Stimulated activated naive CD4-positive, alpha-beta T cell (primary cell): ENCODE measurements at regions not wholly inside any gene's neighbourhood (a gene's known extent, or its start where the extent isn't known, plus 50 kb on each side); places are given as distances from the start of the nearest gene placed in this dataset.

ENCODE experiments used
- DNase-seq, 6 experiments: peaks; one replicate each; lab custom pipeline; 2025; lab: John Stamatoyannopoulos, UW

- no peak for DNase-seq
These were observed 438.4 kb downstream of the ADRA2A start for GRCh38 chr10:111515264-111515663.

- no peak for DNase-seq
These were observed 438.9 kb downstream of the ADRA2A start for GRCh38 chr10:111515706-111516105.

GRCh38 chr10:111516144-111516543 is 439.3 kb downstream of the ADRA2A start:
- no peak for DNase-seq

- DNase-seq, result no peak
These were observed 445.3 kb downstream of the ADRA2A start for GRCh38 chr10:111522141-111522540.

GRCh38 chr10:111522551-111522950 is 445.7 kb downstream of the ADRA2A start:
- DNase-seq, result no peak

GRCh38 chr10:111523016-111523415 is 446.2 kb downstream of the ADRA2A start:
- DNase-seq, result no peak

- DNase-seq, result no peak
These were observed 447.3 kb downstream of the ADRA2A start for GRCh38 chr10:111524134-111524533.

- no peak for DNase-seq
These were observed 448.9 kb downstream of the ADRA2A start for GRCh38 chr10:111525696-111526095.

- no peak for DNase-seq
These were observed 454.9 kb downstream of the ADRA2A start for GRCh38 chr10:111531690-111532089.

- no peak for DNase-seq
These were observed 455.3 kb downstream of the ADRA2A start for GRCh38 chr10:111532139-111532538.

- no peak for DNase-seq
These were observed 462.4 kb downstream of the ADRA2A start for GRCh38 chr10:111539246-111539645.

GRCh38 chr10:111543854-111544253 is 467.0 kb downstream of the ADRA2A start:
- DNase-seq, result no peak

- no peak for DNase-seq
These were observed 469.2 kb downstream of the ADRA2A start for GRCh38 chr10:111545861-111546605.

- no peak for DNase-seq
These were observed 471.4 kb downstream of the ADRA2A start for GRCh38 chr10:111548084-111548726.

- DNase-seq, result no peak
These were observed 474.2 kb downstream of the ADRA2A start for GRCh38 chr10:111551001-111551400.

- DNase-seq, result no peak
These were observed 479.8 kb downstream of the ADRA2A start for GRCh38 chr10:111556666-111557065.

- no peak for DNase-seq
These were observed 481.4 kb downstream of the ADRA2A start for GRCh38 chr10:111558211-111558610.

GRCh38 chr10:111560027-111560426 is 483.2 kb downstream of the ADRA2A start:
- DNase-seq, result no peak

GRCh38 chr10:111561124-111561523 is 484.3 kb downstream of the ADRA2A start:
- DNase-seq, result no peak

- DNase-seq, result no peak
These were observed 488.7 kb downstream of the ADRA2A start for GRCh38 chr10:111565542-111565941.

GRCh38 chr10:111578076-111578475 is 501.2 kb downstream of the ADRA2A start:
- no peak for DNase-seq

GRCh38 chr10:111579473-111579872 is 502.6 kb downstream of the ADRA2A start:
- no peak for DNase-seq

GRCh38 chr10:111590703-111591102 is 513.9 kb downstream of the ADRA2A start:
- no peak for DNase-seq

GRCh38 chr10:111593578-111593977 is 516.7 kb downstream of the ADRA2A start:
- DNase-seq, result no peak
